ENCODE measurements at regions not wholly inside any gene's neighbourhood (a gene's known extent, or its start where the extent isn't known, plus 50 kb on each side); places are given as distances from the start of the nearest gene placed in this dataset.

DNA sequence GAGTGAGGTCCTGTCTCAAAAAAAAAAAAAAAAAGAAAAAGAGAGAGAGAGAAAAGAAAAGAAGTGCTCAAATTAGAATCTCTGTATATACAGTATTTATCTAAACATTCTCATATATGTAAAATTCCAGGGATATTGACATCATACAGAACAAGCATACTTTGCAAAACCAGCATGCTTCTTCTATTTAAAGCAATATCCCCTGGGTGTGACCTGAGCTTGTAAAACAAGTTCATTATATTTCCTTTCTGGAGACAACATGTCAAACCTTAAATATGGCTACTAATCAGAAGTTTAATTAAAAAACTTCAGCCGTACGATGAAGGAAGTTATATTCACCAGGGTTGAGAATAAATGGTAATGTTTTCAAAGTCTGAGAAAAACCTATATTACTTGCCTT is 175.8 kb upstream of the HMGA2 start:
- H3K27me3 ChIP-seq (ENCODE audit: control insufficient read depth in 4 of 4, insufficient read depth in 4 of 4, low read length in 3 of 4): peaks cover 0 to 3% (median 0%) of the 10 kb centered on the region in 4 donors
- no peak for DNase-seq (ENCODE audit: low spot score)

DNA sequence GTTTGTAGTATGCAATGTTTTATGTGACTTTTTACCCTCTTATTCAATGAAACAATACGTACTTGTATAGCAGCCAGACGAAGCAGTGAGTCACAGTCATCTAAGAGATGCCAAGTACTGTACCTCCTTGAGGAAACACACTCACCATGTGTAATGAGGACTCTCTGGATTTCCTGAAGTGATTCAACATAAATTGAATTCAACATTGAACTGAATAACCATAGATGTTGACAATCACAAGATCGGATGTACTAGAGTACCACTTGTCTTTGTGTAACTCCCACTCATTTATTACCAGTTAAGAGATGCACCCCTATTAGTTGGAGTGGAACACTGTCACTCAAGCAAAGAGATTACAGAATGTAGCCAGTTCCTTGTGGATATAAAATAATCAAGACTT is 175.2 kb upstream of the HMGA2 start:
- Histone ChIP-seq H3K27me3 (ENCODE audit: control insufficient read depth in 4 of 4, insufficient read depth in 4 of 4, low read length in 3 of 4) (peaks cover 0 to 3% (median 0%) of the 10 kb centered on the region in 4 donors), H3K27ac (ENCODE audit: low read depth in 1 of 2, low read length in 2 of 2) (no peak overlapping the region), H3K36me3 (ENCODE audit: control insufficient read depth in 4 of 4, insufficient read depth in 3 of 4, low read depth in 1 of 4, low read length in 3 of 4) (no peaks in the 10 kb centered on the region), H3K4me1 (ENCODE audit: control insufficient read depth in 4 of 4, insufficient read depth in 4 of 4, low read length in 3 of 4) (no peaks in the 10 kb centered on the region), H3K9ac (ENCODE audit: low read depth in 1 of 2, low read length in 2 of 2) (no peak overlapping the region), H3K4me3 (ENCODE audit: low read depth in 1 of 3, low read length in 3 of 3) (no peak overlapping the region), H3K9me3 (ENCODE audit: control insufficient read depth in 4 of 4, low read length in 3 of 4) (no peaks in the 10 kb centered on the region)
- TF ChIP-seq JUND (IDR thresholded peaks at IDR 0.05) (no peak), FOXA1 (IDR thresholded peaks at IDR 0.05) (no peak), RXRA (IDR thresholded peaks at IDR 0.05) (no peak)
- TF ChIP-seq, protein P1, sequence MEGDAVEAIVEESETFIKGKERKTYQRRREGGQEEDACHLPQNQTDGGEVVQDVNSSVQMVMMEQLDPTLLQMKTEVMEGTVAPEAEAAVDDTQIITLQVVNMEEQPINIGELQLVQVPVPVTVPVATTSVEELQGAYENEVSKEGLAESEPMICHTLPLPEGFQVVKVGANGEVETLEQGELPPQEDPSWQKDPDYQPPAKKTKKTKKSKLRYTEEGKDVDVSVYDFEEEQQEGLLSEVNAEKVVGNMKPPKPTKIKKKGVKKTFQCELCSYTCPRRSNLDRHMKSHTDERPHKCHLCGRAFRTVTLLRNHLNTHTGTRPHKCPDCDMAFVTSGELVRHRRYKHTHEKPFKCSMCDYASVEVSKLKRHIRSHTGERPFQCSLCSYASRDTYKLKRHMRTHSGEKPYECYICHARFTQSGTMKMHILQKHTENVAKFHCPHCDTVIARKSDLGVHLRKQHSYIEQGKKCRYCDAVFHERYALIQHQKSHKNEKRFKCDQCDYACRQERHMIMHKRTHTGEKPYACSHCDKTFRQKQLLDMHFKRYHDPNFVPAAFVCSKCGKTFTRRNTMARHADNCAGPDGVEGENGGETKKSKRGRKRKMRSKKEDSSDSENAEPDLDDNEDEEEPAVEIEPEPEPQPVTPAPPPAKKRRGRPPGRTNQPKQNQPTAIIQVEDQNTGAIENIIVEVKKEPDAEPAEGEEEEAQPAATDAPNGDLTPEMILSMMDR (IDR thresholded peaks at IDR 0.05; ENCODE audit: low read depth, low read length, missing input control): no peak
- 73% methylated on average over 3 of the region's 3 CpGs for WGBS
- no peak for DNase-seq (ENCODE audit: low spot score)

More for the DNA sequence above, 175.8 kb upstream of the HMGA2 start:
- H3K4me1 ChIP-seq (ENCODE audit: control insufficient read depth in 4 of 4, insufficient read depth in 4 of 4, low read length in 3 of 4): no peaks in the 10 kb centered on the region
- no peak overlapping the region for H3K9ac ChIP-seq (ENCODE audit: low read depth in 1 of 2, low read length in 2 of 2)
- 86% methylated on average over 2 of the region's 2 CpGs for WGBS
- H3K36me3 ChIP-seq (ENCODE audit: control insufficient read depth in 4 of 4, insufficient read depth in 3 of 4, low read depth in 1 of 4, low read length in 3 of 4): no peaks in the 10 kb centered on the region
- no peak overlapping the region for H3K27ac ChIP-seq (ENCODE audit: low read depth in 1 of 2, low read length in 2 of 2)
- TF ChIP-seq, protein P2, sequence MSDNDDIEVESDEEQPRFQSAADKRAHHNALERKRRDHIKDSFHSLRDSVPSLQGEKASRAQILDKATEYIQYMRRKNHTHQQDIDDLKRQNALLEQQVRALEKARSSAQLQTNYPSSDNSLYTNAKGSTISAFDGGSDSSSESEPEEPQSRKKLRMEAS (IDR thresholded peaks at IDR 0.05): no peak
- no peak for TF ChIP-seq JUND (IDR thresholded peaks at IDR 0.05)
- TF ChIP-seq GABPA (IDR thresholded peaks at IDR 0.05 in 1 of 2, conservative IDR thresholded peaks at IDR 0.05 in 1 of 2): no peak
- TF ChIP-seq, protein P1 (IDR thresholded peaks at IDR 0.05; ENCODE audit: low read depth, low read length, missing input control): no peak
- no peak for TF ChIP-seq FOXA2 (IDR thresholded peaks at IDR 0.05)
- TF ChIP-seq, protein P3, sequence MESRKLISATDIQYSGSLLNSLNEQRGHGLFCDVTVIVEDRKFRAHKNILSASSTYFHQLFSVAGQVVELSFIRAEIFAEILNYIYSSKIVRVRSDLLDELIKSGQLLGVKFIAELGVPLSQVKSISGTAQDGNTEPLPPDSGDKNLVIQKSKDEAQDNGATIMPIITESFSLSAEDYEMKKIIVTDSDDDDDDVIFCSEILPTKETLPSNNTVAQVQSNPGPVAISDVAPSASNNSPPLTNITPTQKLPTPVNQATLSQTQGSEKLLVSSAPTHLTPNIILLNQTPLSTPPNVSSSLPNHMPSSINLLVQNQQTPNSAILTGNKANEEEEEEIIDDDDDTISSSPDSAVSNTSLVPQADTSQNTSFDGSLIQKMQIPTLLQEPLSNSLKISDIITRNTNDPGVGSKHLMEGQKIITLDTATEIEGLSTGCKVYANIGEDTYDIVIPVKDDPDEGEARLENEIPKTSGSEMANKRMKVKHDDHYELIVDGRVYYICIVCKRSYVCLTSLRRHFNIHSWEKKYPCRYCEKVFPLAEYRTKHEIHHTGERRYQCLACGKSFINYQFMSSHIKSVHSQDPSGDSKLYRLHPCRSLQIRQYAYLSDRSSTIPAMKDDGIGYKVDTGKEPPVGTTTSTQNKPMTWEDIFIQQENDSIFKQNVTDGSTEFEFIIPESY (IDR thresholded peaks at IDR 0.05): no peak
- no peak for TF ChIP-seq HNF4A (conservative IDR thresholded peaks at IDR 0.05)
- TF ChIP-seq, protein P4, sequence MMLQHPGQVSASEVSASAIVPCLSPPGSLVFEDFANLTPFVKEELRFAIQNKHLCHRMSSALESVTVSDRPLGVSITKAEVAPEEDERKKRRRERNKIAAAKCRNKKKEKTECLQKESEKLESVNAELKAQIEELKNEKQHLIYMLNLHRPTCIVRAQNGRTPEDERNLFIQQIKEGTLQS (IDR thresholded peaks at IDR 0.05): no peak
- TF ChIP-seq HNF4G (IDR thresholded peaks at IDR 0.05): no peak
- no peak for TF ChIP-seq SP1 (IDR thresholded peaks at IDR 0.05)
- TF ChIP-seq FOXA1 (IDR thresholded peaks at IDR 0.05): no peak
- TF ChIP-seq TAF1 (conservative IDR thresholded peaks at IDR 0.05): no peak
- TF ChIP-seq RAD21 (IDR thresholded peaks at IDR 0.05): no peak
- TF ChIP-seq, protein P5, sequence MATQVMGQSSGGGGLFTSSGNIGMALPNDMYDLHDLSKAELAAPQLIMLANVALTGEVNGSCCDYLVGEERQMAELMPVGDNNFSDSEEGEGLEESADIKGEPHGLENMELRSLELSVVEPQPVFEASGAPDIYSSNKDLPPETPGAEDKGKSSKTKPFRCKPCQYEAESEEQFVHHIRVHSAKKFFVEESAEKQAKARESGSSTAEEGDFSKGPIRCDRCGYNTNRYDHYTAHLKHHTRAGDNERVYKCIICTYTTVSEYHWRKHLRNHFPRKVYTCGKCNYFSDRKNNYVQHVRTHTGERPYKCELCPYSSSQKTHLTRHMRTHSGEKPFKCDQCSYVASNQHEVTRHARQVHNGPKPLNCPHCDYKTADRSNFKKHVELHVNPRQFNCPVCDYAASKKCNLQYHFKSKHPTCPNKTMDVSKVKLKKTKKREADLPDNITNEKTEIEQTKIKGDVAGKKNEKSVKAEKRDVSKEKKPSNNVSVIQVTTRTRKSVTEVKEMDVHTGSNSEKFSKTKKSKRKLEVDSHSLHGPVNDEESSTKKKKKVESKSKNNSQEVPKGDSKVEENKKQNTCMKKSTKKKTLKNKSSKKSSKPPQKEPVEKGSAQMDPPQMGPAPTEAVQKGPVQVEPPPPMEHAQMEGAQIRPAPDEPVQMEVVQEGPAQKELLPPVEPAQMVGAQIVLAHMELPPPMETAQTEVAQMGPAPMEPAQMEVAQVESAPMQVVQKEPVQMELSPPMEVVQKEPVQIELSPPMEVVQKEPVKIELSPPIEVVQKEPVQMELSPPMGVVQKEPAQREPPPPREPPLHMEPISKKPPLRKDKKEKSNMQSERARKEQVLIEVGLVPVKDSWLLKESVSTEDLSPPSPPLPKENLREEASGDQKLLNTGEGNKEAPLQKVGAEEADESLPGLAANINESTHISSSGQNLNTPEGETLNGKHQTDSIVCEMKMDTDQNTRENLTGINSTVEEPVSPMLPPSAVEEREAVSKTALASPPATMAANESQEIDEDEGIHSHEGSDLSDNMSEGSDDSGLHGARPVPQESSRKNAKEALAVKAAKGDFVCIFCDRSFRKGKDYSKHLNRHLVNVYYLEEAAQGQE (IDR thresholded peaks at IDR 0.05): no peak
- TF ChIP-seq RXRA (IDR thresholded peaks at IDR 0.05): no peak
- no peak for TF ChIP-seq YY1 (IDR thresholded peaks at IDR 0.05)
- no peak for TF ChIP-seq NR2F2 (IDR thresholded peaks at IDR 0.05)
- TF ChIP-seq EGR1 (IDR thresholded peaks at IDR 0.05; ENCODE audit: low read depth in 2 of 2): no peak
- no peak overlapping the region for H3K4me3 ChIP-seq (ENCODE audit: low read depth in 1 of 3, low read length in 3 of 3)
- no peaks in the 10 kb centered on the region for H3K9me3 ChIP-seq (ENCODE audit: control insufficient read depth in 4 of 4, low read length in 3 of 4)

Measured in liver (tissue), 8 donors.